ENCODE measurements at regions not wholly inside any gene's neighbourhood (a gene's known extent, or its start where the extent isn't known, plus 50 kb on each side); places are given as distances from the start of the nearest gene placed in this dataset.

DNA sequence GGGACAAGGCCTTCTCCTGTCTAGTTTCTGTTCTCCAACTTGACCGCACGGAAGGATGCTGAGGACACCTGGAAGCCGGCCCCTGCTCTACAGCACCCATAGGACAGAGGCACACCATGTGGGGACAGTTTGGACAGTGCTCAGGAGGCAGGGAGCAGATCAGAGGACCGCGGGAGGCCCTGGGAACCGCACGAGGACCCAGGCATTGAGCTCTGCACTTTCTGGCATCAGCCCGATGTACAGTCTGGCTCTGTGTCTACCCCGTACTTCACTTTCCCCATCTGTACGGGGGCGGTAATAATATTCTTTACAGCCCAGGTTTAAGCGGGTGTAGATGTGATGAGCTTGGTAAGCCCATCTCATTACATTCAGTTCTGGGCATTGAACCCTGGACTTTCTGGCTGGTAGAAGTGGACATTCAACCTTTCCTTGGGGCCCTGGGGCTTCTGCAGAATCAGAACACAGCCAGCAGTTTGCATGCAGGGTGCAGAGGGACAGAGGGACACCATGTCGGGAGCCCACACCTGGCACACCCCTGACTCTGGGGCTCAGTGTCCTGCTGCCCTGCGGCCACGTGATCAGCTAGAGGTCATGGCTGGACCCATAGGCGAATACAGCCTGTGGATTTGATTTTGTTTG is 258.7 kb downstream of the SEC14L1 start:
- no peak overlapping the region for H3K9ac ChIP-seq (ENCODE audit: low read length)
- no peak for DNase-seq (ENCODE audit: low read depth)
- peaks cover 31% of the 10 kb centered on the region for H3K36me3 ChIP-seq (ENCODE audit: control insufficient read depth, insufficient read depth, low read length, severe bottlenecking)
- no peak overlapping the region for H3K4me3 ChIP-seq (ENCODE audit: low read length)
- H3K27me3 ChIP-seq (replicated peaks; ENCODE audit: control insufficient read depth, insufficient read depth, low read length): no peaks in the 10 kb centered on the region
- H3K9me3 ChIP-seq (ENCODE audit: control insufficient read depth, low read length): no peaks in the 10 kb centered on the region
- peaks cover 18% of the 10 kb centered on the region for H3K4me1 ChIP-seq (ENCODE audit: control insufficient read depth, insufficient read depth, low read length)

DNA sequence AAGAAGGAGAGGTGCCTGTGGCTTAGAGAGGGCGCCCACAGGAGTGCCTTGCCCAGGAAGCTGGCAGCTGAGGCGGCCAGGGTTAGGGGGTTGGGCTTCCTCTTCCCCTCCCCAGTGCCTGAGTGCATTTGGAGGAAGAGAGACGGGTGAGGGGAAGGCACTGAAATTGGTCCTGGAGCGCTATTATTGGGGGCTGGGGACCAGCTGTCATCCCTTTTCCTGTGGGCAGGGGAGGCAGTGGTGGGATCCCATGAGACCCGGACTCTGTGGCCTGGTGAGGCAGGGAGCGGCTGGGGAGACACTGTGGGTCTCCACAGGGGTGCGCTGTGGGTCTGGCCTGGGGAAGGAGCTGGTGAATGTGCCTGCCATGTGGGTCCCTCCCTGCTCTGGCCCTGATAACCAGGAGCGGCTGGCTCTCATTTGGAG is 259.7 kb downstream of the SEC14L1 start:
- Histone ChIP-seq H3K4me1 (ENCODE audit: control insufficient read depth, insufficient read depth, low read length) (peaks cover 22% of the 10 kb centered on the region), H3K36me3 (ENCODE audit: control insufficient read depth, insufficient read depth, low read length, severe bottlenecking) (peaks cover 35% of the 10 kb centered on the region), H3K9ac (ENCODE audit: low read length) (no peak overlapping the region), H3K4me3 (ENCODE audit: low read length) (no peak overlapping the region), H3K9me3 (ENCODE audit: control insufficient read depth, low read length) (no peaks in the 10 kb centered on the region), H3K27me3 (replicated peaks; ENCODE audit: control insufficient read depth, insufficient read depth, low read length) (no peaks in the 10 kb centered on the region)
- no peak for DNase-seq (ENCODE audit: low read depth)

DNA sequence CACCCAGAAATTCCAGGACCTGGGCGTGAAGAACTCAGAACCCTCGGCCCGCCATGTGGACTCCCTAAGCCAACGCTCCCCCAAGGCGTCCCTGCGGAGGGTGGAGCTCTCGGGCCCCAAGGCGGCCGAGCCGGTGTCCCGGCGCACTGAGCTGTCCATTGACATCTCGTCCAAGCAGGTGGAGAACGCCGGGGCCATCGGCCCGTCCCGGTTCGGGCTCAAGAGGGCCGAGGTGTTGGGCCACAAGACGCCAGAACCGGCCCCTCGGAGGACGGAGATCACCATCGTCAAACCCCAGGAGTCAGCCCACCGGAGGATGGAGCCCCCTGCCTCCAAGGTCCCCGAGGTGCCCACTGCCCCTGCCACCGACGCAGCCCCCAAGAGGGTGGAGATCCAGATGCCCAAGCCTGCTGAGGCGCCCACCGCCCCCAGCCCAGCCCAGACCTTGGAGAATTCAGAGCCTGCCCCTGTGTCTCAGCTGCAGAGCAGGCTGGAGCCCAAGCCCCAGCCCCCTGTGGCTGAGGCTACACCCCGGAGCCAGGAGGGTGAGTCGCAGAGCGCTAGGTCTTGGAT is 261.5 kb downstream of the SEC14L1 start:
- DNase-seq (ENCODE audit: low read depth): no peak
- no peak overlapping the region for H3K4me3 ChIP-seq (ENCODE audit: low read length)
- H3K36me3 ChIP-seq (ENCODE audit: control insufficient read depth, insufficient read depth, low read length, severe bottlenecking): peaks cover 38% of the 10 kb centered on the region
- H3K4me1 ChIP-seq (ENCODE audit: control insufficient read depth, insufficient read depth, low read length): peaks cover 11% of the 10 kb centered on the region
- no peaks in the 10 kb centered on the region for H3K9me3 ChIP-seq (ENCODE audit: control insufficient read depth, low read length)
- H3K27me3 ChIP-seq (replicated peaks; ENCODE audit: control insufficient read depth, insufficient read depth, low read length): no peaks in the 10 kb centered on the region
- H3K9ac ChIP-seq (ENCODE audit: low read length): no peak overlapping the region

- DNase-seq (ENCODE audit: low read depth): no peak
- Histone ChIP-seq H3K4me1 (ENCODE audit: control insufficient read depth, insufficient read depth, low read length) (peaks cover 25% of the 10 kb centered on the region), H3K9me3 (ENCODE audit: control insufficient read depth, low read length) (no peaks in the 10 kb centered on the region), H3K4me3 (ENCODE audit: low read length) (no peak overlapping the region), H3K36me3 (ENCODE audit: control insufficient read depth, insufficient read depth, low read length, severe bottlenecking) (peaks cover 38% of the 10 kb centered on the region), H3K9ac (ENCODE audit: low read length) (no peak overlapping the region), H3K27me3 (replicated peaks; ENCODE audit: control insufficient read depth, insufficient read depth, low read length) (no peaks in the 10 kb centered on the region)
Observed at GRCh38 chr17:77403854-77404253, 263.1 kb downstream of the SEC14L1 start.

DNA sequence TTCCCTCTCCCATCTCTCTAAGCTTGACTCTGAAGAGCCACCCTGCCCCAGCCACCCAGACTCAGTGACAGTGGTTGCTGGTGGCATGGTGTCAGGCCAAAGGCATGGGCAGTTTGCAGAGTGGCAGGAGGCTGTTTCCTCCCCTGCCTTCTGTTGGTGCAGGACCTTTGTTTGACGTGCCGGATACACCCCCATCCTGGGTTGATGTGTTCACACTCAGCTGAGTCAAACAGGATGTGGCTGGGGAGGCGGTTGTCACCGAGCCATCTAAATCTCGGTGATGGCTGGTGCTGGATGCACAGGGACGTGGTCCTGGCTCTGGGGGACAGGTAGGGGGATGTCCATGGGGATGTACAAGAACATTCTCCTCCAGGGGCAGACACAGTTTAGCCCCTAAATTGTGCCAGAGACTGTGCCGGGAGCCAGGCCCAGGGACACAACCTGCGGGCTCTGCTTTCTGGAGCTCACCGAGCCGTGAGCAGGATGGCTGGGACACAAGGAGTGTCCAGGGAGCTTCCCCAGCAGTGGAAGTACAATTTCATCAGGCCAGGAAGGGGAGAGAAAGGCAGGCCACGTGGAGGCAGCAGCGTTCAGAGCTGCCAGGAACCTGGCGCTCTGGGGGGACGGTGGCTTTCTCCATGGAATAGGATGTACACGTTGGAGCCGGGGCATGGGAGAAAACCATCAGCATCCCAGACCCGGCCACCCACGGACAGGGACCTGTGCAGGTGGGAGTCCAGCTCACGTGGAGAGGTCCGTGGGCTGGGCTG is 264.2 kb downstream of the SEC14L1 start:
- Histone ChIP-seq H3K4me1 (ENCODE audit: control insufficient read depth, insufficient read depth, low read length) (peaks cover 35% of the 10 kb centered on the region), H3K9ac (ENCODE audit: low read length) (peak overlapping the region; percentile 34), H3K9me3 (ENCODE audit: control insufficient read depth, low read length) (no peaks in the 10 kb centered on the region), H3K36me3 (ENCODE audit: control insufficient read depth, insufficient read depth, low read length, severe bottlenecking) (peaks cover 36% of the 10 kb centered on the region), H3K27me3 (replicated peaks; ENCODE audit: control insufficient read depth, insufficient read depth, low read length) (no peaks in the 10 kb centered on the region), H3K4me3 (ENCODE audit: low read length) (no peak overlapping the region)
- DNase-seq (ENCODE audit: low read depth): no peak

DNA sequence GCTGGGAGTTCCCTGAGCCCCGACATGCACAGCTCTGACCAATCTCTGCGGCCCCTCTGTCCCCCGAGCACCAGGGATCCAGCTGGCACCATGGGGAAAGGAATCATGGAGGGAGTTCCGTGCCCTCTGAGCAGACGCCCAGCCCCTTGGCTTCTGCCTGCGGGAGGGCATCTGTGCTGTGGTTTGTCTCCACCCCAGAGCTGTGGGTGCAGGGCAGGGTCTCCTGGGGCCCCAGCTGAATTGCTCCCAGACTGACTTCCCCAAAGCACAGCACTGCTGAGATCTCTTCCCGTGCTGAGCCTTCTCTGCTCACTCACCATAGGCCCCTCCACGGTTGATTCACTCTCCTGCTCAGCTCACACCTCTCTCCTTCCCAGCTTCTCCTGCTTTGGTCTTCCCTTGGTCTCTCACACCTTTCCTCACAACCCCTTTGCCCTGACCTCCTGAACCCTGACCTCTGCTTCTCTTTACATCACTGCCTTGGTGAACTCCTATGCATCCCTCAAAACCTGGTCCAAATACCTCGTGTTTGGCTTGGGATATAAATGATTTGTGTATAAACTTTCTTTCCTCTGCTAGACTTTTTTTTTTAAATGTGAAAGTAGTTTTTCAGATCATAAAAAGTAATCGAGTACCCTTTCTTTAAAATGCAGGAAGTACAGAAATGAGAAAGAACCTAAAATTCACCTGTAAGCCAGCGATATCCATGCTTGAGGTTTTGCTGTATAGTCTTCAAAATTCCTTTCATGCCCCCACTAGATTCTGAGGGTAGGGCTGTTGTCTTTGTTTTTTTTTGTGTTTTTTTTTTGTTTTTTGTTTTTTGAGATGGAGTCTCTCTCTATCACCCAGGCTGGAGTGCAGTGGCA is 265.3 kb downstream of the SEC14L1 start:
- Histone ChIP-seq H3K4me1 (ENCODE audit: control insufficient read depth, insufficient read depth, low read length) (peaks cover 46% of the 10 kb centered on the region), H3K36me3 (ENCODE audit: control insufficient read depth, insufficient read depth, low read length, severe bottlenecking) (peaks cover 41% of the 10 kb centered on the region), H3K9ac (ENCODE audit: low read length) (no peak overlapping the region), H3K4me3 (ENCODE audit: low read length) (no peak overlapping the region), H3K27me3 (replicated peaks; ENCODE audit: control insufficient read depth, insufficient read depth, low read length) (no peaks in the 10 kb centered on the region), H3K9me3 (ENCODE audit: control insufficient read depth, low read length) (no peaks in the 10 kb centered on the region)
- DNase-seq (ENCODE audit: low read depth): no peak

GRCh38 chr17:77407321-77408277 is 266.8 kb downstream of the SEC14L1 start:
- no peaks in the 10 kb centered on the region for H3K9me3 ChIP-seq (ENCODE audit: control insufficient read depth, low read length)
- no peaks in the 10 kb centered on the region for H3K27me3 ChIP-seq (replicated peaks; ENCODE audit: control insufficient read depth, insufficient read depth, low read length)
- H3K9ac ChIP-seq (ENCODE audit: low read length): peak overlapping the region; percentile 61
- H3K36me3 ChIP-seq (ENCODE audit: control insufficient read depth, insufficient read depth, low read length, severe bottlenecking): peaks cover 31% of the 10 kb centered on the region
- H3K4me3 ChIP-seq (ENCODE audit: low read length): no peak overlapping the region
- H3K4me1 ChIP-seq (ENCODE audit: control insufficient read depth, insufficient read depth, low read length): peaks cover 58% of the 10 kb centered on the region
- DNase-seq (ENCODE audit: low read depth): no peak

DNA sequence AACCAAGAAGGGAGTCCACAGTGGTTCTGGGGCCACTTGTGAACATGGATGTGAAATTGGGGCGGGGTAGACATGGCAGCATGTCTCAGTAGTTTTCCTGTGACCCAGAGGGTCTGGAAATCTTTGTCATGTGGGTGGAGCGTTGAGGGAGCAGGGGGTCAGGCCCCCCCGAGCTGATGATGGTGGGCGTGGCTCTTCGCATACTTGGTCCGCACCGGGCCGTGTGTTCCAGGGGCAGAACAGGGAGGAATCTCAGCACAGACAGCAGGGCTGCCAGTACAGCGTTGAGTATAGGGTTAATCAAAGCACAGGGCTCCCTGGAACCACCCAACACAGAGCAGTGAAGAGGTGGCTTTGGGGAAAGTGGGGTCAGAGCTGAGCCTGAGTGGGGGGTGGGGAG is 267.5 kb downstream of the SEC14L1 start:
- Histone ChIP-seq H3K4me1 (ENCODE audit: control insufficient read depth, insufficient read depth, low read length) (peaks cover 63% of the 10 kb centered on the region), H3K9me3 (ENCODE audit: control insufficient read depth, low read length) (no peaks in the 10 kb centered on the region), H3K27me3 (replicated peaks; ENCODE audit: control insufficient read depth, insufficient read depth, low read length) (no peaks in the 10 kb centered on the region), H3K4me3 (ENCODE audit: low read length) (no peak overlapping the region), H3K36me3 (ENCODE audit: control insufficient read depth, insufficient read depth, low read length, severe bottlenecking) (peaks cover 24% of the 10 kb centered on the region), H3K9ac (ENCODE audit: low read length) (peak overlapping the region; percentile 61)
- DNase-seq (ENCODE audit: low read depth): no peak

DNA sequence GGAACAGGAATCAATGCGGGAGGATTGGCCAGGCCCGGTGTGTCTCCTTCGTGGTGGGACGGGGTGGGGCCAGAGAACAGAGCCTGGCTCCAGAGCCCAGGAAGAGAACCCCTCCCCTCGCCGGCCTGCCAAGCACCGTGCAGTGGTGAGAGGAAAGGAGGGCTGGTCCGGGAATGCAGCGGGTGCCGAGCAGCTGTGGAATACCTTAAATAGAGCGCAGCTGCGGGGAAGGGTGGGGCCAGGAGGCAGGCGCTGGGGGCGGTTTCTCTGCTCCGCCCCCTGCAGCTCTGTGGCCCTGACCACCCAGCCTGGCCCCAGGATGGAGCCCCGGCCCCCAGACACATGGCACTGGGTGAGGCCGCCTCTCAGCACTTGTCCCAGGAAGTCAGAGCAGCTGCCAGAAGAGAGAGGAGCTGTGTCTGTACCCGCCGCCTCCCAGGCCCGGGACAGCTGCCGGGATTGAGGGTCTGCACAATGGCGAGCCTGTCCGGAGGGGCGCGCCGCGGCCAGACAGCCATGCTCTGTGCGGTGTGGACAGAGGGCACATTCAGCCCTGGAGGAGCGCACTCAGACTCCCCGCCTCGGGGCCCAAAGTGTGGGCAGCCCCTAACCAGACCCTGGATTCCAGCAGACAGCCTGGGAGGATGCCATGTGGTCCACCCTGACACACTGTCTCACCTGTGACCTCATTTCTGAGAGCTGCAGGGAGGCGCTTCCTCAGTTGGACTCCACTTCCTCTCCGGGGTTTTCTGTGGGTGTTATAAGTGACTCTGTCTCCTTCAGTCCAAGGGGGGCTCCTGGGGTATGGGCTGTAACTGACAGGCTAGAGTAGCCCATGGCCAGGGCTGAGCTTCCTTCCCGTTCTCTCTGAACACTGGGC is 268.8 kb downstream of the SEC14L1 start:
- peaks cover 19% of the 10 kb centered on the region for H3K36me3 ChIP-seq (ENCODE audit: control insufficient read depth, insufficient read depth, low read length, severe bottlenecking)
- no peaks in the 10 kb centered on the region for H3K9me3 ChIP-seq (ENCODE audit: control insufficient read depth, low read length)
- no peak overlapping the region for H3K4me3 ChIP-seq (ENCODE audit: low read length)
- peaks cover 65% of the 10 kb centered on the region for H3K4me1 ChIP-seq (ENCODE audit: control insufficient read depth, insufficient read depth, low read length)
- no peaks in the 10 kb centered on the region for H3K27me3 ChIP-seq (replicated peaks; ENCODE audit: control insufficient read depth, insufficient read depth, low read length)
- H3K9ac ChIP-seq (ENCODE audit: low read length): peak overlapping the region; percentile 61
- peak; percentile 79 for DNase-seq (ENCODE audit: low read depth)

Measured in adipocyte (in vitro differentiated cells).